GM19328 (cell line): ENCODE measurements at regions not wholly inside any gene's neighbourhood (a gene's known extent, or its start where the extent isn't known, plus 50 kb on each side); places are given as distances from the start of the nearest gene placed in this dataset.
"Not testable (repeated sequence)": the region's sequence is repeated elsewhere in the genome, so short reads cannot be mapped to it uniquely, and the experiment has no call there.

ENCODE experiments used
- ATAC-seq: cut with Tn5 transposase; IDR thresholded peaks from one replicate; pipeline ENCODE4 v1.9.1; 2021; ENCODE audit warnings: mild to moderate bottlenecking, moderate library complexity; ENCODE audit not compliant: unreplicated experiment

DNA sequence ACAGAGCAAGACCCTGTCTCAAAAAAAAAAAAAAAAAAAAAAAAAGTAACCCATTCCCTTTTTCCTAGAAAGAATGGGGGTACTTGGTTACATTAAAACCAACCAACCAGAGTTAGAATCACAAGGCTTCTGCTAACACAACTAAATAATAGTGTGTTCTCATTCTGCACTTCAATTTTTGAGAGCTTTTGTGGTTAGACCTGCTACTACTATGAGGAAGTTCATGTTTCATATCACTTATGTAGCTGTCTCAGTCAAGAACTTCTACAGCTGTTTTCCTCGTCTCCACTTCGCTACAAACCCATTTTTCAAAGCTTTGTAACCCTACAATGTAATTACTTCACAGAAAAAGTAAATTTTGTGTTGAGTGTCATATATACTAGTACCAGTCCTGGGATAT lies 58.3 kb downstream of the PDHA2 start:
- ATAC-seq = no peak

- no peak for ATAC-seq
These were observed 69.3 kb downstream of the PDHA2 start for GRCh38 chr4:95909211-95909610.

GRCh38 chr4:95910749-95911148 lies 70.9 kb downstream of the PDHA2 start:
- ATAC-seq = no peak

- ATAC-seq = no peak
These were observed 81.6 kb downstream of the PDHA2 start for GRCh38 chr4:95921470-95921869.

GRCh38 chr4:95929448-95930064 lies 89.7 kb downstream of the PDHA2 start:
- no peak for ATAC-seq

DNA sequence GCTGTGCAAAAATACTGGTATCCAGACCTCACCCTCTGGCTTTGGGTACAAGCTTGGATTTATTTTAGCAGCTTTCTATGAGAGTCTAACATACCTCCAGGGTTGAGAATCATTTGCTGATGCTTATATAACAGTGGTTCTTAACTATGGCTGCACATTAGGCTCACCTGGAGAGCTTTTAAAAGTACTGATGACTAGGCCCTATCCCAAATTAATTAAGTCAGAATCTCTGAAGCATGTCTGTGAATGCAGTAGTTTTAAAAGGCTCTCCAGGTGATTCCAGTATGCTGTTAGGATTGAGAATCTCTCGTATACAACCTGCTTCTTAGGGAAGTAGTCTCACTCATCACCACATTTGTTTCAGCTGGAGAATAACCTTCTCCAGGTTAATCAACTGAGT lies 99.2 kb downstream of the PDHA2 start:
- no peak for ATAC-seq

GRCh38 chr4:95949136-95949765 lies 109.4 kb downstream of the PDHA2 start:
- no peak for ATAC-seq

DNA sequence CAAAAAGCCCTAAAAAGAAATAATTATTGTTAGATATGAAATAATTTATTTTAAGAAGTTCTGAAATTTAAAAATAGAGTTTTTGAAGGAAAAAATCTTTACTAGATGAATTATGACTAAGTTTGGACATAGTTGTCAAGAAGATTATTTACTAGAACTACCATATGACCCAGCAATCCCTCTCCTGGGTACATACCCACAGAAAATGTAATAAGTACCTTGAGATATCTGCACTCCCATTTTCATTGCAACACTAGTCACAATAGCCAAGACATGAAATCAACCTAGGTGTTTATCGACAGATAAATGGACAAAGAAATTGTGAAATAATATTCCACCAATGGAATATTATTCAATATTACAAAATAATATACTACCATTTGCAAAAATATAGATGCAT lies 109.9 kb downstream of the PDHA2 start:
- no peak for ATAC-seq

- not testable (repeated sequence) for ATAC-seq
These were observed 112.6 kb downstream of the PDHA2 start for GRCh38 chr4:95952538-95952937.

- no peak for ATAC-seq
These were observed 116.2 kb downstream of the PDHA2 start for GRCh38 chr4:95956094-95956493.

DNA sequence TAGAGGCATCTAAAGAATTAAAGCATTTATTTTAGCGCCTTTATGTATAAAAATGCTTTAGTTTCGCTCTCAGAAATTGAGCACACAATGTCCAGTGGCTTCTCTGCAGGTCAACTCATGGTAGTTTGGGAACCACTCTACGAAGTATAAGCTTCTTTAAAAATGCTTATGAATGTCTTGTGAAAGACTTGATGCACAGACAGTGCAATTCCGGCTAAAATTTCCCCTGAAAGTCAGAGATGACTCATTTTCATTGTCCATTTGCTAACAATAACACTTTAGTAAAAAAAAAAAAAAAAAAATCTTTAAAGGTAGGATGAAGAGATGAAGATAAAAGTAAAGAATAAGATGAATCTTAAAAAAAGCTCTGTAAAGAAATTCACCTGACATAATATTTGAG lies 117.2 kb downstream of the PDHA2 start:
- ATAC-seq = no peak

DNA sequence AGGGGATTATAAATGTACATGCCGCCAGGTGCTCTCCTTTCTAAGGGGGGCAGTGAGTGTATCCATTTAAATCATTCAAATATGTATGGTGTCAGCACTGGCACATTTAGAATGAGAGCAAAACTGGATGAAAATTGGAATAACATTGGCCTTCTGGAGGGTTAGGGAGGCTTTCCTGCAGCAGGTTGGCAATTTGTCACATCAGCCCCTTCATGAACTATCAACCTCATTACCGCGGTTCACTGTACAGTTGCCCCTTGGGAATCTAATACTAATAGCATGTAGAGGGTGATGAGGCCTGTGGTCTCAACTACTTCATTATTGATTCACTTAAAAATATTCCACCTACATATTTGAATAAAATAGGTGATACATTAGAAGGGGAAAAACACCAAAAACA lies 117.9 kb downstream of the PDHA2 start:
- no peak for ATAC-seq

- no peak for ATAC-seq
These were observed 119.3 kb downstream of the PDHA2 start for GRCh38 chr4:95959182-95959581.

GRCh38 chr4:95959633-95960032 lies 119.7 kb downstream of the PDHA2 start:
- ATAC-seq = no peak

- ATAC-seq = no peak
These were observed 123.6 kb downstream of the PDHA2 start for GRCh38 chr4:95963456-95963855.

DNA sequence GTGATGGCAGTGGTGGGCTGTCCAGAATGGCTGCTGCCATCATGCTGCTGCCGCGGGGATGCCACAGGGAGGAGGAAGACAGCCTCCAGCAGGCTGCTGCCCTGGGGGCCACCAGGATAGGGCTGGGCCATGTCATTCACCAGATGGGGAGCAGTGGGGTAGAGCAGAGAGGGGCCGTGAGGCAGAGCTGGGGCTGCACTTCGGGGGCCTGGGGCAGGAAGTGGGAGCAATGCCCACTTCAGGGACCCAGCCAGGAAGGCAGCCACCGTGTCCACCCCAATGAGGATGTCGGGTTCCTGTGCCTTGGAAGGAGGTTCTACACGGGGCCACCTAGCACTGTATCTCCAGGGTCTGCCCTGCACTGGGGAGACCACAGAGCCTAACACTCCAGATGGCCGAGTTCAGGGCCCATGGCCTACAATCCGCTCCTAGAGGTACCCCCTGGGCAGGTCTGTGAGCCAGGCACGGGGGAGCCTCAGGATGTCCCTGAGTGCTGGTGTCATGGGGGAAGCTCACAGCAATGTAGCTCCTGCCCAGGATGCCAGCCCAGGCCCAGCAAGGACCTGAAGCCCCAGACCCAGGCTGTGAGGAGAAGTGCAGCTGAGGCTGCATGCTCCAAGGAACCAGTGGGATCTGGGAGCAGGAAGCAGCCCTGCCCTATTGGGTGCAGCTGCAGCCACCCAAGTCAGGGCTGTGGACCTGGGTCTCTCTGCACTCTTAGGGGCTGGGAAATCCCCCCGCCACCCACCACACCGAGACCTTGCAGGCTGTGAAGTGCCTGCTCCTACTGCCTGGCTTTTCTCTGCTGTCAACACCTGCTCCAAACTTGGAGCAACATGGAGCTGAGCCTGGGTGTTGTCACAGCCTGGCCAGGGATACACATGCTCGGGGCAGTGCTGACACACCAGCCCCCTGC lies 140.3 kb downstream of the PDHA2 start:
- ATAC-seq = no peak

- no peak for ATAC-seq
These were observed 141.0 kb downstream of the PDHA2 start for GRCh38 chr4:95980877-95981360.

GRCh38 chr4:95981591-95981990 lies 141.7 kb downstream of the PDHA2 start:
- ATAC-seq = no peak

DNA sequence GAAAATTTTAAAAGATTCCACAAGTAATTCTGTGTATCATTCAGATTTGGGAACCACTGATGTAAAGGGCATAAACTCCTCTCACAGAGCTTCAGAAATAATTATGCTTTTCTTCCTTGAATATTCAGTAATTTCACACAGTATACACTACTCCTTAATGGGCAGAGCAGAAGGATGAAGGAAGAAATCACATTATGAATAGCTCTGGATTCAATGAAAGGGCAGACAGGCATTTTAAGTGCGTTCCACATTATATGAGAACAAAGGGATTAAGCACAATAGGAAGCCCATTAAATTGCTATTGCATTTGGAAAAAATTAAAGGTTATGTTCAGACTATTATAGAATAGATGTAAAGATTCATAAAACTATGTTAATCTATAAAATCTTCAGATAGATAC lies 142.6 kb downstream of the PDHA2 start:
- no peak for ATAC-seq

- ATAC-seq = no peak
These were observed 144.2 kb downstream of the PDHA2 start for GRCh38 chr4:95984081-95984480.

- no peak for ATAC-seq
These were observed 145.2 kb downstream of the PDHA2 start for GRCh38 chr4:95985051-95985450.
